RWPE1 (cell line): ENCODE measurements at regions not wholly inside any gene's neighbourhood (a gene's known extent, or its start where the extent isn't known, plus 50 kb on each side); places are given as distances from the start of the nearest gene placed in this dataset.
A peak's percentile ranks its signal among the peaks of the same experiment; 100 is the strongest.

Source experiments
- CTCF ChIA-PET: fragments of 350-600 bp; sonication (Branson Sonifier 250); formaldehyde crosslinking; extraction: SDS; loops from one replicate; lab custom pipeline; 2021; lab: Yijun Ruan, JAX
- POLR2A ChIA-PET: fragments of 400-600 bp; formaldehyde crosslinking; extraction: SDS; loops from one replicate; lab custom pipeline; 2020; ENCODE audit warnings: antibody characterized with exemption; ENCODE audit not compliant: low non-redundant PET; lab: Yijun Ruan, JAX
- DNase-seq: peaks from one replicate; pipeline ENCODE4 v3.0.0; 2012; ENCODE audit warnings: low spot score
- H3K27ac ChIP-seq: fragments of 450-650 bp; 2 replicates; pipeline ENCODE4 v1.5.1; 2017
- TF ChIP-seq, protein P1 (sequence below): fragments of 450-650 bp; conservative IDR thresholded peaks from 2 replicates; pipeline ENCODE4 v1.5.1; 2017; ENCODE audit warnings: low read depth, mild to moderate bottlenecking

DNA sequence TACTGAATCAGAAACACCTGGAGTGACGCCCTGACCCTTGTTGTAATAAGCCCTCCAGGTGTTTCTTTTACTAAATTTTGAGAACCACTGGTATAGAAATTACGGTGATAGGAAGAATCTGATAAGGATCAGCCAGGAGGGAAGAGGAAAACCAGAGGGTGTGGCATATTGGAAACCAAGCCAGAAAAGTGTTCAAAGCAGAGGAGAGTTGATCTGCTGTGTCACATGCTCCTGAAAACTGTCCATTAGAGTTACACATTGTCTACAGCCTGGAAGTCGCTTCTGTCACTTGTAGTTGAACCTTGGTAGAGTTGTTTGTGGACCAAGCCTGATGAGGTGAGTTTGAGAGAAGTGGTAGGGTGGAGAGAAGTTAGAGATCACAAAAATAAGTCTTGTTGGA is 497.4 kb downstream of the ENC1 start:
- no peak for DNase-seq
- CTCF ChIA-PET, result no interaction called here
- TF ChIP-seq, protein P1, sequence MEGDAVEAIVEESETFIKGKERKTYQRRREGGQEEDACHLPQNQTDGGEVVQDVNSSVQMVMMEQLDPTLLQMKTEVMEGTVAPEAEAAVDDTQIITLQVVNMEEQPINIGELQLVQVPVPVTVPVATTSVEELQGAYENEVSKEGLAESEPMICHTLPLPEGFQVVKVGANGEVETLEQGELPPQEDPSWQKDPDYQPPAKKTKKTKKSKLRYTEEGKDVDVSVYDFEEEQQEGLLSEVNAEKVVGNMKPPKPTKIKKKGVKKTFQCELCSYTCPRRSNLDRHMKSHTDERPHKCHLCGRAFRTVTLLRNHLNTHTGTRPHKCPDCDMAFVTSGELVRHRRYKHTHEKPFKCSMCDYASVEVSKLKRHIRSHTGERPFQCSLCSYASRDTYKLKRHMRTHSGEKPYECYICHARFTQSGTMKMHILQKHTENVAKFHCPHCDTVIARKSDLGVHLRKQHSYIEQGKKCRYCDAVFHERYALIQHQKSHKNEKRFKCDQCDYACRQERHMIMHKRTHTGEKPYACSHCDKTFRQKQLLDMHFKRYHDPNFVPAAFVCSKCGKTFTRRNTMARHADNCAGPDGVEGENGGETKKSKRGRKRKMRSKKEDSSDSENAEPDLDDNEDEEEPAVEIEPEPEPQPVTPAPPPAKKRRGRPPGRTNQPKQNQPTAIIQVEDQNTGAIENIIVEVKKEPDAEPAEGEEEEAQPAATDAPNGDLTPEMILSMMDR, result no peak
- POLR2A ChIA-PET, result no interaction called here
- H3K27ac ChIP-seq, result no peak overlapping the region

DNA sequence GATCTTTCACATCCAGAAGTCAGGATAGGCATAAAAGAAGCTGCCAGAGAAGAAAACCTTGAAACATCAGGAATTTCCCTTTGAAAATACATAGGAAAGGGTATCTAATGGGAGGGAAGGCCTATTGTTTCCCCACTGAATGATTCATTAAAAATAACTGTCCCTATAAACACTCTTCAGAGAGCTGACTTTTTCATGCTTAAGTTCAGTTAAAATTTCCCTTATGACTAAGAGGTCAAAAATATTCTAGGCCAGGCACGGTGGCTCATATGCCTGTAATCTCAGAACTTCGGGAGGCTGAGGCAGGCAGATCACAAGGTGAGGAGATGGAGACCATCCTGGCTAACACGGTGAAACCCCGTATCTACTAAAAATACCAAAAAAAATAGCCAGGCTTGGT is 499.5 kb downstream of the ENC1 start:
- ChIA-PET POLR2A (no interaction called here), CTCF (no interaction called here)
- peak; percentile 12 for DNase-seq
- TF ChIP-seq, protein P1, result no peak
- no peak overlapping the region for H3K27ac ChIP-seq

DNA sequence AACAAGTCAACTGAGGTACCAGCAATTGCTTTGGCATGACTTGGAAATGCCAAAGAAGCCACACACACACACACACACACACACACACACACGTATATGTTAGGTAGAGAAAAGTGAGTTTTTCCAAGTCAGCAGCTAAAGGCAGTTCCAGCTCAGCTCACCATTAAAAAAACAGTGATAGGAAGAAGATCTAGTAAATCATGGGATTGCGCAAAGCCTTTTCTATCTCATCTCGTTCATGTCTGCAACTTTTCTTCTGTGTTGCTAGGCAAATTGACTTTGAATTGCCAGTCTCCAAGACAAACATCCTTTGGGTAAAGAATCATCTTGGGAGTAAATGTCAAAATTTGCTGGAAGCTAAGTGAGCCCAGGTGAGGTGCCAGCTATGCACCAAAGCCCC is 500.1 kb downstream of the ENC1 start:
- no peak overlapping the region for H3K27ac ChIP-seq
- CTCF ChIA-PET, result no interaction called here
- no peak for DNase-seq
- TF ChIP-seq, protein P1, result no peak
- POLR2A ChIA-PET, result no interaction called here

DNA sequence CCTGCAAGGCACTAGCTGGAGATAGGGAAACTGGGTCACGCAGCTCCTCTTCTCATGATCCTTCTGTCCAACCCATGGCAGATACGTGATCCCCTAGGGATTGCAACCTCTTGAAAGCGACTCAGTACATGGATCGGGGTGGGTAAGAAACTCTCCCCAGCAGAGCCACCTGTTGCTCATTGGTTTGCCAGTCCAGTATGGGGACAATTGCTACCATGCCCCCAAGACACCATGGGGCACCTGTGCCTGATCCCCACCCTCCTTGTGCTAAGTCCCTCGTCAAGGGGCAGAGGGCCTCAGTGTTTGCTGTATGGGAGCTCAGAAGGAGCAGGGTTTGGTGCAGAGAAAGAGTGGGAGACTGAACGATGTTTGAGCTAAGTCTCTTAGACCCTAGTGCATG is 500.9 kb downstream of the ENC1 start:
- CTCF ChIA-PET, result no interaction called here
- H3K27ac ChIP-seq, result no peak overlapping the region
- no peak for DNase-seq
- TF ChIP-seq, protein P1, result no peak
- POLR2A ChIA-PET, result no interaction called here

DNA sequence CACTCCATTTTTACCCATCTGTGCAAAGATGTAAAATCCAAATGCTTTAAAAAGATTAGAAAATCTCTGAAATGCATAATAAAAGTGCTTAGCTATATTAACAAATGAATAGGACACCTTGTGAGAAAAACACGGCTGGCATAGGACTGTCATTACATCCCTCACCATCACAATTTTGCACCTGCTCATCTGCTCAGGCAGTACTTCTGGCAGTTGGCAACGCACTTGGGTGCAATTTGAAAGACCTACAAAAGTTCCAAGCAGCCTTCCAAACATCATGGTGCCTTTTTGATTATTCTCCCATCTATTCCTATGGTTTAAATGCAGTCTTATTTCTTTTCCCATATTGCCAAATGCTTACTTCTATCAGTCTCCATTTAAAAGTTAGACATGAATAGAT is 501.8 kb downstream of the ENC1 start:
- POLR2A ChIA-PET, result no interaction called here
- DNase-seq, result no peak
- no peak overlapping the region for H3K27ac ChIP-seq
- CTCF ChIA-PET, result interaction anchor here (0.6 kb wide), 1 partner anchor 543 kb away, joined by 3 read pairs; no protein-coding TSS in a partner anchor
- TF ChIP-seq, protein P1, result no peak

DNA sequence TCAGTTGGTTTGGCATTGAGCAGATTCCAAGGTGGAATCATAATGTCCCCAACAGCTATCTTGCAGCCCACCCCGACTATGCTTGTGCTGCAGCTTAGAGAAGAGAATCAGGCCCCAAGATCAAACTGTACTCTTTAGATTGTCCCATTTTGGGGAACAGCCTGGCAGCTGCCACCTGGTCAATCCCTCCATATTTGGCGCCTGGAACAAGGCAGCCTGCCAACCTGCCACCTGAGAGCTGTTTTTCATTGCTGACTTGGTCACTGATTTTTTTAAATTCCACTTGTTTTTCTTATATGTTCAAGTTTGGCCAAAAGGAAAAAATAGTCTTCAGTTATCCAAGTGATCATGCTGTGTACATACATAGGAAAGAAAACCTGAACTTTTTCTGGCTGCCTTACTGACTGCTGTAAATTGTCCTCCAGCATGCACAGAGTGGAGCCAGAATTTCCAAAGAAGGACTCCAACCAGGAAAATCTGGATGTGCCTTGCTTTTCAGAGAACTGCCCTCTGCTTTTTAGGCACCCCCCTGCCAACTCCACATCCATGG is 504.2 kb downstream of the ENC1 start:
- TF ChIP-seq, protein P1, result no peak
- DNase-seq, result no peak
- ChIA-PET CTCF (interaction anchor here (0.7 to 1.0 kb wide), 2 partner anchors 11 to 42 kb away, joined by 3 read pairs; no protein-coding TSS in a partner anchor), POLR2A (no interaction called here)
- no peak overlapping the region for H3K27ac ChIP-seq
